DND-41 (cell line): ENCODE measurements at regions not wholly inside any gene's neighbourhood (a gene's known extent, or its start where the extent isn't known, plus 50 kb on each side); places are given as distances from the start of the nearest gene placed in this dataset.

Source experiments
- CTCF ChIP-seq: IDR thresholded peaks from 2 replicates; pipeline ENCODE4 v1.5.1; 2012; ENCODE audit warnings: borderline replicate concordance, low read length, moderate library complexity, mild to moderate bottlenecking; ENCODE audit not compliant: poor library complexity, severe bottlenecking; ENCODE audit errors: extremely low read depth
- EZH2 ChIP-seq: IDR thresholded peaks from 3 replicates; pipeline ENCODE4 v1.6.1; 2012; ENCODE audit warnings: borderline replicate concordance, low read depth, mild to moderate bottlenecking, moderate library complexity, low read length, inconsistent platforms; ENCODE audit not compliant: severe bottlenecking

GRCh38 chr14:22416193-22416592 is 172.8 kb downstream of the DAD1 start:
- TF ChIP-seq CTCF: no peak
- TF ChIP-seq EZH2: no peak
